Liver (tissue), 8 donors: ENCODE measurements at regions not wholly inside any gene's neighbourhood (a gene's known extent, or its start where the extent isn't known, plus 50 kb on each side); places are given as distances from the start of the nearest gene placed in this dataset.

Experiments used
- DNase-seq: peaks from one replicate; pipeline ENCODE4 v3.0.0-alpha.2; 2017; ENCODE audit warnings: low spot score
- H3K27ac ChIP-seq, 2 donors: one replicate each; pipeline ENCODE4 v1.7.0; 2013; ENCODE audit warnings: inconsistent platforms in 2 of 2, low read length in 2 of 2, control low read depth in 1 of 2, low read depth in 1 of 2, mild to moderate bottlenecking in 1 of 2
- H3K27me3 ChIP-seq, 4 donors: one replicate each; pipeline versions ENCODE4 v1.6.1 to v1.7.0; 2013; ENCODE audit warnings: low read length in 3 of 4, inconsistent platforms in 1 of 4, mild to moderate bottlenecking in 1 of 4, moderate library complexity in 1 of 4; ENCODE audit not compliant: control insufficient read depth in 4 of 4, insufficient read depth in 4 of 4
- H3K36me3 ChIP-seq, 4 donors: one replicate each; pipeline versions ENCODE4 v1.6.1 to v1.7.0; 2013; ENCODE audit warnings: low read length in 3 of 4, mild to moderate bottlenecking in 3 of 4, low read depth in 1 of 4, moderate library complexity in 1 of 4; ENCODE audit not compliant: control insufficient read depth in 4 of 4, insufficient read depth in 3 of 4
- H3K4me1 ChIP-seq, 4 donors: one replicate each; pipeline versions ENCODE4 v1.6.1 to v1.7.0; 2013; ENCODE audit warnings: low read length in 3 of 4, mild to moderate bottlenecking in 3 of 4, moderate library complexity in 1 of 4; ENCODE audit not compliant: control insufficient read depth in 4 of 4, insufficient read depth in 4 of 4
- H3K4me3 ChIP-seq, 3 donors: one replicate each; pipeline versions ENCODE4 v1.6.1 to v1.7.0; 2013; ENCODE audit warnings: low read length in 3 of 3, control low read depth in 1 of 3, low read depth in 1 of 3, mild to moderate bottlenecking in 1 of 3
- H3K9ac ChIP-seq, 2 donors: one replicate each; pipeline ENCODE4 v1.7.0; 2013; ENCODE audit warnings: low read length in 2 of 2, mild to moderate bottlenecking in 2 of 2, moderate library complexity in 2 of 2, control low read depth in 1 of 2, low read depth in 1 of 2
- H3K9me3 ChIP-seq, 4 donors: one replicate each; pipeline versions ENCODE4 v1.6.1 to v1.7.0; 2013; ENCODE audit warnings: low read length in 3 of 4; ENCODE audit not compliant: control insufficient read depth in 4 of 4
- FOXA1 ChIP-seq: IDR thresholded peaks from 2 replicates; pipeline ENCODE4 v1.6.1; 2016; ENCODE audit warnings: antibody characterized with exemption
- FOXA2 ChIP-seq: IDR thresholded peaks from 2 replicates; pipeline ENCODE4 v1.6.1; 2016; ENCODE audit warnings: antibody characterized with exemption
- GABPA ChIP-seq, 2 donors: IDR thresholded peaks in 1 of 2; conservative IDR thresholded peaks in 1 of 2; 2 replicates each; pipeline ENCODE4 v1.6.1; 2016; ENCODE audit warnings: antibody characterized with exemption in 2 of 2, mild to moderate bottlenecking in 1 of 2, moderate library complexity in 1 of 2
- HNF4A ChIP-seq, 2 donors: conservative IDR thresholded peaks; 2 replicates each; pipeline ENCODE4 v1.6.1; 2016; ENCODE audit warnings: antibody characterized with exemption in 2 of 2, mild to moderate bottlenecking in 2 of 2
- HNF4G ChIP-seq: IDR thresholded peaks from 2 replicates; pipeline ENCODE4 v1.6.1; 2016; ENCODE audit warnings: antibody characterized with exemption
- JUND ChIP-seq, 2 donors: IDR thresholded peaks; 2 replicates each; pipeline ENCODE4 v1.6.1; 2016; ENCODE audit warnings: antibody characterized with exemption in 2 of 2
- MAX ChIP-seq: IDR thresholded peaks from 2 replicates; pipeline ENCODE4 v1.6.1; 2016; ENCODE audit warnings: antibody characterized with exemption
- NR2F2 ChIP-seq: IDR thresholded peaks from 2 replicates; pipeline ENCODE4 v1.6.1; 2016; ENCODE audit warnings: antibody characterized with exemption
- RAD21 ChIP-seq, 2 donors: IDR thresholded peaks; 2 replicates each; pipeline ENCODE4 v1.6.1; 2016; ENCODE audit warnings: antibody characterized with exemption in 2 of 2, mild to moderate bottlenecking in 2 of 2
- REST ChIP-seq: IDR thresholded peaks from 2 replicates; pipeline ENCODE4 v1.6.1; 2016; ENCODE audit warnings: antibody characterized with exemption, mild to moderate bottlenecking
- RXRA ChIP-seq, 2 donors: IDR thresholded peaks; 2 replicates each; pipeline ENCODE4 v1.6.1; 2017 to 2018; ENCODE audit warnings: antibody characterized with exemption in 2 of 2, mild to moderate bottlenecking in 1 of 2
- SP1 ChIP-seq: IDR thresholded peaks from 2 replicates; pipeline ENCODE4 v1.6.1; 2018; ENCODE audit warnings: antibody characterized with exemption, mild to moderate bottlenecking
- TAF1 ChIP-seq: conservative IDR thresholded peaks from 2 replicates; pipeline ENCODE4 v1.6.1; 2016; ENCODE audit warnings: antibody characterized with exemption, mild to moderate bottlenecking
- YY1 ChIP-seq: IDR thresholded peaks from 2 replicates; pipeline ENCODE4 v1.6.1; 2016; ENCODE audit warnings: antibody characterized with exemption, mild to moderate bottlenecking
- ZBTB33 ChIP-seq: IDR thresholded peaks from 2 replicates; pipeline ENCODE4 v1.6.1; 2016; ENCODE audit warnings: antibody characterized with exemption
- WGBS: extraction: QIAGEN DNeasy Blood & Tissue Kit; methylation state at CpG from one replicate; pipeline ENCODE4 v1.1.7; 2013; 5-methylcytosine and 5-hydroxymethylcytosine counted together
- TF ChIP-seq, protein P1 (sequence below): fragments of 150-350 bp; IDR thresholded peaks from 2 replicates; pipeline ENCODE4 v1.5.1; 2017; ENCODE audit warnings: improper control_type of control experiment, low read depth, low read length; ENCODE audit not compliant: missing input control
- TF ChIP-seq, protein P2 (sequence below): IDR thresholded peaks from 2 replicates; pipeline ENCODE4 v1.6.1; 2016; ENCODE audit warnings: antibody characterized with exemption
- donor health status: healthy.
- donor health status: healthy.
- donor health status: healthy.
- donor health status: healthy.
- donor health status: healthy.

DNA sequence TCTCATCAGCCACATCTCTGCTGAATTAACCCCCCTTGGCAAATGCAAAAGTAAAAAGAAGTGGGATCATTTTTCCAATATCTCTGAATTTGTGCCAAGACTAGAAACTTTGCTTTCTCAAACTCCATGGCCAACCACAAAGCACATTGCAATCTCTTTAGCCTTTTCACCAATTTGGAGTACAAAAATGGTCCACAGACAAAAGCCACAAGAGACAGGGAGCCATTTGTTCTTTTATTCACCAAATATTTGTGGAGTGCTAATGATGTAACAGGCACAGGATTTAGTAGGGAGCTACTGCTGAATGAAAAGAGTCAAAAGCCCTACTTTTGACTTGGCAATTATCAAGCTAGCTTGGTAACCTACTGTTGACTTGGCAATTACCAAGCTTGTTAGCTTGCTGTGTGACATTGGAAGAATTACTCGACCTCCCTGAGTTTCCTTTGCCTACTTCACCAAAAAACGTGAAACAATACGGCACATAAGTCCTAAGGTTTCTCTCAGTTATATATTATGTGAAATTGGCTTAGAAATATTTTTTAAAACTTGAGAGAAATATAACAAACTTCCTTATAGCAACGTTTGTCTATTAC lies 97.1 kb upstream of the KLF3 start:
- Histone ChIP-seq H3K27me3 (no peaks in the 10 kb centered on the region), H3K9me3 (no peaks in the 10 kb centered on the region), H3K9ac (no peak overlapping the region), H3K4me3 (no peak overlapping the region), H3K4me1 (no peaks in the 10 kb centered on the region), H3K27ac (no peak overlapping the region), H3K36me3 (no peaks in the 10 kb centered on the region)
- no peak for DNase-seq
- WGBS, result 96% methylated on average over 4 of the region's 4 CpGs
- TF ChIP-seq YY1, result no peak
- TF ChIP-seq REST, result no peak
- TF ChIP-seq MAX, result no peak
- no peak for TF ChIP-seq HNF4A (conservative IDR thresholded peaks at IDR 0.05)
- TF ChIP-seq FOXA1, result no peak
- TF ChIP-seq, protein P1, sequence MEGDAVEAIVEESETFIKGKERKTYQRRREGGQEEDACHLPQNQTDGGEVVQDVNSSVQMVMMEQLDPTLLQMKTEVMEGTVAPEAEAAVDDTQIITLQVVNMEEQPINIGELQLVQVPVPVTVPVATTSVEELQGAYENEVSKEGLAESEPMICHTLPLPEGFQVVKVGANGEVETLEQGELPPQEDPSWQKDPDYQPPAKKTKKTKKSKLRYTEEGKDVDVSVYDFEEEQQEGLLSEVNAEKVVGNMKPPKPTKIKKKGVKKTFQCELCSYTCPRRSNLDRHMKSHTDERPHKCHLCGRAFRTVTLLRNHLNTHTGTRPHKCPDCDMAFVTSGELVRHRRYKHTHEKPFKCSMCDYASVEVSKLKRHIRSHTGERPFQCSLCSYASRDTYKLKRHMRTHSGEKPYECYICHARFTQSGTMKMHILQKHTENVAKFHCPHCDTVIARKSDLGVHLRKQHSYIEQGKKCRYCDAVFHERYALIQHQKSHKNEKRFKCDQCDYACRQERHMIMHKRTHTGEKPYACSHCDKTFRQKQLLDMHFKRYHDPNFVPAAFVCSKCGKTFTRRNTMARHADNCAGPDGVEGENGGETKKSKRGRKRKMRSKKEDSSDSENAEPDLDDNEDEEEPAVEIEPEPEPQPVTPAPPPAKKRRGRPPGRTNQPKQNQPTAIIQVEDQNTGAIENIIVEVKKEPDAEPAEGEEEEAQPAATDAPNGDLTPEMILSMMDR, result no peak
- no peak for TF ChIP-seq GABPA (IDR thresholded peaks at IDR 0.05 in 1 of 2, conservative IDR thresholded peaks at IDR 0.05 in 1 of 2)
- no peak for TF ChIP-seq TAF1
- no peak for TF ChIP-seq RAD21 (IDR thresholded peaks at IDR 0.05)
- no peak for TF ChIP-seq SP1
- no peak for TF ChIP-seq NR2F2
- TF ChIP-seq HNF4G, result no peak
- TF ChIP-seq JUND (IDR thresholded peaks at IDR 0.05), result no peak
- TF ChIP-seq FOXA2, result no peak
- TF ChIP-seq, protein P2, sequence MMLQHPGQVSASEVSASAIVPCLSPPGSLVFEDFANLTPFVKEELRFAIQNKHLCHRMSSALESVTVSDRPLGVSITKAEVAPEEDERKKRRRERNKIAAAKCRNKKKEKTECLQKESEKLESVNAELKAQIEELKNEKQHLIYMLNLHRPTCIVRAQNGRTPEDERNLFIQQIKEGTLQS, result no peak
- TF ChIP-seq ZBTB33, result no peak

DNA sequence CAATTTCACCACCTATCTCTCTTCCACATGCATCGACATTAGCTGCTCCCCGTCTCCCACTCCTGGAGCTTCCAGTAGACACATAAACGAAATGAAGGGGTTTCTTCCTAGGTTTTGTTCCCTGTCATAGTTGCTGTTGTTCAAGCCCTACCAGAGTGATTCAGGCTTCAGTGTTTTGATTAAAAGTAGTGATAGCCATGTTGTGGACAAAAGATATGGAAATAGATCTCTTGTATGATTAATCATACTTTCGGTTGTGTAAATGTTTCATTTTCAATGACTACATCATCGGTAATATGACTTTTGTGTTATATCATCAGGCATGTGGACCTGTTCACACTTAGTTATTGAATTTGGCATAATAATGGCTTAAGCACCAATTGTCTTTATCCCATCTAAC lies 96.5 kb upstream of the KLF3 start:
- Histone ChIP-seq H3K4me3 (no peak overlapping the region), H3K9ac (no peak overlapping the region), H3K4me1 (no peaks in the 10 kb centered on the region), H3K27me3 (no peaks in the 10 kb centered on the region), H3K27ac (no peak overlapping the region), H3K9me3 (no peaks in the 10 kb centered on the region), H3K36me3 (no peaks in the 10 kb centered on the region)
- DNase-seq, result no peak
- 96% methylated on average over 5 of the region's 5 CpGs for WGBS
- TF ChIP-seq RXRA (IDR thresholded peaks at IDR 0.05) (no peak), FOXA2 (no peak), MAX (no peak), ZBTB33 (no peak), REST (no peak), FOXA1 (no peak), YY1 (no peak), TAF1 (no peak), GABPA (IDR thresholded peaks at IDR 0.05 in 1 of 2, conservative IDR thresholded peaks at IDR 0.05 in 1 of 2) (no peak), HNF4A (conservative IDR thresholded peaks at IDR 0.05) (no peak)
- TF ChIP-seq, protein P2, result no peak
